K562 (cell line): ENCODE measurements at regions not wholly inside any gene's neighbourhood (a gene's known extent, or its start where the extent isn't known, plus 50 kb on each side); places are given as distances from the start of the nearest gene placed in this dataset.

Experiments used
- ATAC-seq: fragments of 200-7000 bp; cut with Tn5 transposase; 3 replicates; pipeline ENCODE4 v1.9.1; 2020; ENCODE audit warnings: moderate library complexity
- BruUV-seq: library from RNA; stranded (reverse); fragments of 400-500 nt; replicated peaks from 2 replicates; lab custom pipeline; 2021; lab: Mats Ljungman, UMichigan
- CTCF ChIA-PET: fragments of 300-600 bp; formaldehyde crosslinking; extraction: SDS; loops from one replicate; lab custom pipeline; 2021; ENCODE audit warnings: low intra/inter-chr PET ratio; lab: Yijun Ruan, JAX
- POLR2A ChIA-PET: fragments of 300-600, 350-650 bp; sonication (Branson Sonifier 250); formaldehyde crosslinking; extraction: SDS; loops from one replicate; lab custom pipeline; 2021; ENCODE audit warnings: antibody characterized with exemption, inconsistent platforms; lab: Yijun Ruan, JAX
- DNase-seq, 4 experiments: peaks; one replicate each; pipeline versions ENCODE4 v3.0.0 to v3.0.0-alpha.2; 2011 to 2018; ENCODE audit warnings: low spot score in 3 of 4, mixed read lengths in 3 of 4; ENCODE audit errors: extremely low read depth in 1 of 4
- FAIRE-seq: peaks from 2 replicates; lab custom pipeline; 2011; peaks lifted over from hg19 to GRCh38; lab: Jason Lieb, UNC
- H2AFZ ChIP-seq: 2 replicates; pipeline ENCODE4 v1.6.0; 2011; ENCODE audit warnings: low read depth, low read length, control low read depth, inconsistent platforms
- H3K27ac ChIP-seq: fragments of 200-600 bp; 3 replicates; pipeline ENCODE4 v1.8.0; 2011; ENCODE audit warnings: low read depth, mild to moderate bottlenecking, control low read depth, inconsistent platforms, low read length, moderate library complexity, mixed read lengths; ENCODE audit errors: extremely low read depth
- H3K27me3 ChIP-seq, 2 experiments: fragments of 300-600 bp in 1 of 2; 2 replicates in 1 of 2; 3 replicates in 1 of 2; pipeline versions ENCODE4 v1.6.0 to v1.8.0; 2011; ENCODE audit warnings: inconsistent platforms in 2 of 2, low read length in 2 of 2, mild to moderate bottlenecking in 1 of 2, mixed read lengths in 1 of 2, moderate library complexity in 1 of 2; ENCODE audit not compliant: control insufficient read depth in 2 of 2, insufficient read depth in 2 of 2
- H3K36me3 ChIP-seq: fragments of 300-600 bp; 3 replicates; pipeline ENCODE4 v1.8.0; 2011; ENCODE audit warnings: mild to moderate bottlenecking, low read length, inconsistent platforms; ENCODE audit not compliant: control insufficient read depth, insufficient read depth
- H3K4me1 ChIP-seq, 2 experiments: fragments of 200-600 bp in 1 of 2; replicated peaks in 1 of 2; 2 replicates in 1 of 2; 3 replicates in 1 of 2; pipeline versions ENCODE4 v1.5.1 to v1.8.0; 2011; ENCODE audit warnings: inconsistent platforms in 2 of 2, low read length in 2 of 2, mild to moderate bottlenecking in 1 of 2, mixed read lengths in 1 of 2, moderate library complexity in 1 of 2; ENCODE audit not compliant: control insufficient read depth in 2 of 2, insufficient read depth in 2 of 2
- H3K4me2 ChIP-seq: 2 replicates; pipeline ENCODE4 v1.6.1; 2011; ENCODE audit warnings: low read length, control low read depth, inconsistent platforms, mixed read lengths; ENCODE audit not compliant: insufficient read depth
- H3K4me3 ChIP-seq: fragments of 200-600 bp; sonication (generic), shearing (Covaris generic); 2 replicates; pipeline ENCODE4 v1.5.1; 2016; ENCODE audit warnings: control low read depth, inconsistent platforms
- H3K79me2 ChIP-seq: fragments of 200-600 bp; 3 replicates; pipeline ENCODE4 v1.8.0; 2011; ENCODE audit warnings: low read length, inconsistent platforms; ENCODE audit not compliant: control insufficient read depth, insufficient read depth
- H3K9ac ChIP-seq, 2 experiments: 2 replicates each; pipeline versions ENCODE4 v1.6.0 to v1.6.1; 2011; ENCODE audit warnings: low read depth in 2 of 2, low read length in 2 of 2, control low read depth in 1 of 2, inconsistent platforms in 1 of 2, mild to moderate bottlenecking in 1 of 2, mixed read lengths in 1 of 2; ENCODE audit not compliant: insufficient read depth in 1 of 2
- H3K9me1 ChIP-seq: one replicate; pipeline ENCODE4 v1.6.0; 2011; ENCODE audit warnings: inconsistent platforms, mild to moderate bottlenecking, low read length, moderate library complexity; ENCODE audit not compliant: control insufficient read depth, insufficient read depth
- H3K9me3 ChIP-seq: replicated peaks from 2 replicates; pipeline ENCODE4 v1.5.1; 2011; ENCODE audit warnings: low read depth, low read length, inconsistent platforms; ENCODE audit not compliant: control insufficient read depth, insufficient read depth
- H4K20me1 ChIP-seq: replicated peaks from 2 replicates; pipeline ENCODE4 v1.6.1; 2011; ENCODE audit warnings: low read length, inconsistent platforms, mixed read lengths; ENCODE audit not compliant: control insufficient read depth, insufficient read depth
- ARID1B ChIP-seq: fragments of 450-650 bp; IDR thresholded peaks from 2 replicates; pipeline ENCODE4 v1.6.1; 2016; ENCODE audit warnings: antibody characterized with exemption, mild to moderate bottlenecking, inconsistent platforms
- BACH1 ChIP-seq: fragments of 200-800 bp; sonication (Bioruptor generic); IDR thresholded peaks from 2 replicates; pipeline ENCODE4 v1.6.1; 2016; ENCODE audit warnings: missing genetic modification characterization, missing compliant biosample characterization
- CSDE1 ChIP-seq, 2 experiments: fragments of 450-650 bp; IDR thresholded peaks; 2 replicates each; pipeline ENCODE4 v1.6.1; 2016; ENCODE audit warnings: mild to moderate bottlenecking in 1 of 2
- CXXC5 ChIP-seq: fragments of 250-450 bp; sonication (Bioruptor Pico); IDR thresholded peaks from 2 replicates; pipeline ENCODE4 v1.8.0; 2022; ENCODE audit warnings: inconsistent platforms, mild to moderate bottlenecking, moderate library complexity
- FOSL1 ChIP-seq: fragments of 200-800 bp; sonication (Bioruptor generic); conservative IDR thresholded peaks from 2 replicates; pipeline ENCODE4 v1.6.1; 2016; ENCODE audit warnings: missing genetic modification characterization, missing compliant biosample characterization
- JUND ChIP-seq, 2 experiments: IDR thresholded peaks; 2 replicates in 1 of 2; 3 replicates in 1 of 2; pipeline ENCODE4 v1.6.1; 2011; ENCODE audit warnings: borderline replicate concordance in 2 of 2, low read depth in 2 of 2, low read length in 2 of 2, improper control_type of control experiment in 1 of 2, missing biosample characterization in 1 of 2, missing genetic modification characterization in 1 of 2, missing genetic modification reagents in 1 of 2
- KHSRP ChIP-seq: fragments of 450-650 bp; IDR thresholded peaks from 2 replicates; pipeline ENCODE4 v1.6.1; 2017
- KLF1 ChIP-seq: fragments of 450-650 bp; IDR thresholded peaks from 2 replicates; pipeline ENCODE4 v1.6.1; 2016; ENCODE audit warnings: missing genetic modification characterization, missing compliant biosample characterization
- NFE2 ChIP-seq: IDR thresholded peaks from 2 replicates; pipeline ENCODE4 v1.6.1; 2014; ENCODE audit warnings: antibody characterized with exemption, low read depth
- POLR2AphosphoS5 ChIP-seq: IDR thresholded peaks from 2 replicates; pipeline ENCODE4 v1.6.1; 2011; ENCODE audit warnings: mild to moderate bottlenecking, low read depth, low read length, moderate library complexity; ENCODE audit not compliant: control insufficient read depth, insufficient read depth
- ZNF224 ChIP-seq: sonication (generic); formaldehyde crosslinking; IDR thresholded peaks from 2 replicates; pipeline ENCODE4 v1.8.0; 2022; ENCODE audit warnings: mild to moderate bottlenecking, missing genetic modification reagents
- ZNF316 ChIP-seq: fragments of 450-650 bp; IDR thresholded peaks from 2 replicates; pipeline ENCODE4 v1.6.1; 2016
- WGBS: fragments of 100-300 bp; shearing (Covaris generic); methylation state at CpG from one replicate; pipeline ENCODE4 v1.1.6; 2016; ENCODE audit warnings: low coverage, mixed read lengths; ENCODE audit not compliant: insufficient coverage; ENCODE audit errors: missing lambda C conversion rate; 5-methylcytosine and 5-hydroxymethylcytosine counted together
- in situ Hi-C: fragments of 300-500 bp; cut with MboI; formaldehyde crosslinking; loops from 4 replicates; pipeline ENCODE4 v1.15.0; 2018; ENCODE audit warnings: inconsistent platforms, mixed read lengths
- intact Hi-C: fragments of 100-400 bp; cut with micrococcal nuclease; formaldehyde crosslinking; loops from 2 replicates; pipeline ENCODE4 v1.14.2; 2022
- TF ChIP-seq, protein P1 (sequence below), 2 experiments: fragments of 450-650 bp in 1 of 2; sonication (generic) in 1 of 2; formaldehyde crosslinking in 1 of 2; IDR thresholded peaks in 1 of 2; conservative IDR thresholded peaks in 1 of 2; 2 replicates each; pipeline versions ENCODE4 v1.6.1 to v1.8.1; 2016 to 2023; ENCODE audit warnings: mild to moderate bottlenecking in 2 of 2, moderate library complexity in 2 of 2, inconsistent platforms in 1 of 2, missing genetic modification reagents in 1 of 2
- TF ChIP-seq, protein P2 (sequence below): sonication (generic); formaldehyde crosslinking; IDR thresholded peaks from 2 replicates; pipeline ENCODE4 v1.8.1; 2023; ENCODE audit warnings: mild to moderate bottlenecking, missing genetic modification reagents

DNA sequence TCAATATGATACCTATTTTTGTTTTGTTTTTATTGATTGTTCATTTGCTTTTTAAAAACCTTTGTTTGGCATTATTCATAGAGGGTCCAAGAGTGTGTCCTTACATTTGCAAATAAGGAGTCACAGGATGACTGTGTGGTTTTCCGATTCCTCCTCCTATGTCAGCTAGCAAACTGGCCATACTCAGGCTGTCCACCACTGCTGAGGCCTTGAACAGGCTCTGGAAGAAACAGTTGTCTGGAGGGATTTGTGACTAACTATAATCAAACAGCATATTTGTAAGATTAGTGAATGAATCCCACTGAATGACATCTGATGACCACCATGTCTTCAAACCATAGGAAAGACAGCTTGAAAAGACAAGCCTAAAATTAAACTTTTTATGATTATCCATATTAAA lies 423.4 kb upstream of the ATP11B start:
- Histone ChIP-seq H3K4me3 (no peak overlapping the region), H2AFZ (peak overlapping the region; percentile 57), H3K9ac (no peak overlapping the region), H3K9me1 (no peaks in the 10 kb centered on the region), H3K36me3 (no peaks in the 10 kb centered on the region; the same call in 2 of the 3 replicates), H3K9me3 (no peaks in the 10 kb centered on the region), H3K4me1 (peaks cover under 1 to 21% of the 10 kb centered on the region in 2 experiments; a peak in 4 of 5 replicates), H3K27me3 (no peaks in the 10 kb centered on the region), H4K20me1 (no peaks in the 10 kb centered on the region), H3K79me2 (no peaks in the 10 kb centered on the region), H3K27ac (no peak overlapping the region), H3K4me2 (no peak overlapping the region)
- WGBS = 100% methylated on average over 1 of the region's 1 CpG
- peak; percentile 46 for FAIRE-seq
- no peak for ATAC-seq
- ChIA-PET POLR2A (interaction anchor here (0.6 kb wide), 1 partner anchor 21 kb away, joined by 3 read pairs; no protein-coding TSS in a partner anchor), CTCF (no interaction called here)
- peak; percentile 21; the same call in 1 of the 2 replicates for TF ChIP-seq NFE2
- TF ChIP-seq CSDE1 (IDR thresholded peaks at IDR 0.05) = no peak
- in situ Hi-C loops (no loop called here), intact Hi-C loops (loop anchor here (10.0 kb wide), 1 partner anchor 115 kb away; no protein-coding TSS in a partner anchor)
- no peak for DNase-seq
- no TSS peak for BruUV-seq

DNA sequence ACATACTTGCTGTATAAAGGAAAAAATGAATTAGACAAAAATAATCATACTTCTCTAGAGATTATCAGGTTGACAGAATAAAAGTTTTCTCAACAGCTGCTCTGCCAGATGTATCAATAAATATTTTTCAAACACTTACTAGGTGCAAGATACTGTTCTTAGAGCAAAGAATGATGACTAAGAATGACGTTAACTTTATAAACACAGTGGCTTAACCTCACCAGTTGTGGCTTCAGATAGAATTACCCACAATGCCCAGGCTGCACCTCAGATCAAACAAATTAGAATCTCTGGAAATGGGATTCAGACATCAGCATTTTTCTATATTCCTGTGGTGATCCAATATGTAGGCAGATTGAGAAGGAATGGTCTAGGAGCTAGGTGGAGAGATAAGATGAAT lies 422.4 kb upstream of the ATP11B start:
- Histone ChIP-seq H3K36me3 (no peaks in the 10 kb centered on the region; the same call in 2 of the 3 replicates), H2AFZ (0 out of 2 replicates have a peak overlapping the region, but pooled peaks have one; percentile 13), H3K27me3 (no peaks in the 10 kb centered on the region), H3K9me3 (no peaks in the 10 kb centered on the region), H3K79me2 (no peaks in the 10 kb centered on the region), H3K4me3 (no peak overlapping the region), H3K27ac (no peak overlapping the region), H3K9ac (no peak overlapping the region), H3K4me2 (no peak overlapping the region), H3K4me1 (peaks cover 0 to 14% of the 10 kb centered on the region in 2 experiments; a peak in 3 of 5 replicates), H4K20me1 (no peaks in the 10 kb centered on the region), H3K9me1 (no peaks in the 10 kb centered on the region)
- DNase-seq = no peak
- FAIRE-seq = no peak
- no TSS peak for BruUV-seq
- ATAC-seq = peak; percentile 66; the same call in 2 of the 3 replicates
- WGBS = 10% methylated on average over 1 of the region's 1 CpG
- intact Hi-C loops = no loop called here
- POLR2A ChIA-PET = interaction anchor here (0.7 kb wide), 1 partner anchor 72 kb away, joined by 3 read pairs; no protein-coding TSS in a partner anchor
- in situ Hi-C loops = no loop called here
- CTCF ChIA-PET = no interaction called here
- no peak for TF ChIP-seq ZNF224 (CRISPR knock-in tag)
- TF ChIP-seq, protein P1, sequence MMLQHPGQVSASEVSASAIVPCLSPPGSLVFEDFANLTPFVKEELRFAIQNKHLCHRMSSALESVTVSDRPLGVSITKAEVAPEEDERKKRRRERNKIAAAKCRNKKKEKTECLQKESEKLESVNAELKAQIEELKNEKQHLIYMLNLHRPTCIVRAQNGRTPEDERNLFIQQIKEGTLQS (IDR thresholded peaks at IDR 0.05) = peak; percentile 60
- TF ChIP-seq, protein P1 (CRISPR knock-in tag; conservative IDR thresholded peaks at IDR 0.05) = no peak
- no peak for TF ChIP-seq KLF1
- no peak for TF ChIP-seq POLR2AphosphoS5
- TF ChIP-seq CXXC5 (CRISPR knock-in tag) = no peak
- TF ChIP-seq KHSRP = no peak
- TF ChIP-seq JUND (IDR thresholded peaks at IDR 0.05; ENCODE audit: borderline replicate concordance, low read depth, low read length) = peak; percentile 39; the same call in 1 of the 2 replicates
- TF ChIP-seq JUND (tag; IDR thresholded peaks at IDR 0.05; ENCODE audit: borderline replicate concordance, low read depth, low read length) = peak; percentile 46; the same call in 1 of the 3 replicates
- no peak for TF ChIP-seq ZNF316
- TF ChIP-seq BACH1 (tag) = no peak
- peak; percentile 85 for TF ChIP-seq FOSL1 (tag)
- TF ChIP-seq, protein P2, sequence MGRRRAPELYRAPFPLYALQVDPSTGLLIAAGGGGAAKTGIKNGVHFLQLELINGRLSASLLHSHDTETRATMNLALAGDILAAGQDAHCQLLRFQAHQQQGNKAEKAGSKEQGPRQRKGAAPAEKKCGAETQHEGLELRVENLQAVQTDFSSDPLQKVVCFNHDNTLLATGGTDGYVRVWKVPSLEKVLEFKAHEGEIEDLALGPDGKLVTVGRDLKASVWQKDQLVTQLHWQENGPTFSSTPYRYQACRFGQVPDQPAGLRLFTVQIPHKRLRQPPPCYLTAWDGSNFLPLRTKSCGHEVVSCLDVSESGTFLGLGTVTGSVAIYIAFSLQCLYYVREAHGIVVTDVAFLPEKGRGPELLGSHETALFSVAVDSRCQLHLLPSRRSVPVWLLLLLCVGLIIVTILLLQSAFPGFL (CRISPR knock-in tag) = no peak
- TF ChIP-seq ARID1B = 0 out of 2 replicates have a peak, but pooled peaks have one; percentile 15
